Karpas-422 (cell line): ENCODE measurements at regions not wholly inside any gene's neighbourhood (a gene's known extent, or its start where the extent isn't known, plus 50 kb on each side); places are given as distances from the start of the nearest gene placed in this dataset.
A peak's percentile ranks its signal among the peaks of the same experiment; 100 is the strongest.

Source experiments
- DNase-seq: peaks from one replicate; pipeline ENCODE4 v3.0.0-alpha.2; 2015
- H2AFZ ChIP-seq: fragments of 200-600 bp; sonication (generic); 2 replicates; pipeline ENCODE4 v1.6.1; 2014; ENCODE audit warnings: antibody characterized with exemption, low read length, mixed read lengths
- H3K27ac ChIP-seq: fragments of 200-600 bp; sonication (generic); 2 replicates; pipeline ENCODE4 v1.5.1; 2014; ENCODE audit warnings: mild to moderate bottlenecking, low read length, moderate library complexity
- H3K27me3 ChIP-seq: fragments of 200-600 bp; sonication (generic); 2 replicates; pipeline ENCODE4 v1.6.1; 2014; ENCODE audit warnings: low read length, mixed read lengths
- H3K36me3 ChIP-seq: fragments of 200-600 bp; sonication (generic); 2 replicates; pipeline ENCODE4 v1.6.1; 2014; ENCODE audit warnings: low read length, mixed read lengths; ENCODE audit not compliant: insufficient read depth
- H3K4me1 ChIP-seq: fragments of 200-600 bp; sonication (generic); 2 replicates; pipeline ENCODE4 v1.6.1; 2014; ENCODE audit warnings: mild to moderate bottlenecking, low read length, mixed read lengths
- H3K4me2 ChIP-seq: fragments of 200-600 bp; sonication (generic); 2 replicates; pipeline ENCODE4 v1.6.1; 2014; ENCODE audit warnings: low read length, low read depth, mild to moderate bottlenecking; ENCODE audit not compliant: poor library complexity, severe bottlenecking
- H3K4me3 ChIP-seq: fragments of 200-600 bp; sonication (generic); 2 replicates; pipeline ENCODE4 v1.5.1; 2014; ENCODE audit warnings: mild to moderate bottlenecking, antibody characterized with exemption, low read length, mixed read lengths
- H3K79me2 ChIP-seq: fragments of 200-600 bp; sonication (generic); 2 replicates; pipeline ENCODE4 v1.6.1; 2014; ENCODE audit warnings: mild to moderate bottlenecking, low read length, mixed read lengths
- H3K9ac ChIP-seq: fragments of 200-600 bp; sonication (generic); 2 replicates; pipeline ENCODE4 v1.6.0; 2014; ENCODE audit warnings: low read length
- H3K9me2 ChIP-seq: fragments of 200-600 bp; sonication (generic), shearing (Covaris generic); replicated peaks from 2 replicates; pipeline ENCODE4 v1.6.0; 2014; ENCODE audit warnings: mild to moderate bottlenecking, low read length, moderate library complexity; ENCODE audit not compliant: insufficient read depth
- H3K9me3 ChIP-seq: fragments of 300-700, 200-600 bp; sonication (generic); 2 replicates; pipeline ENCODE4 v1.6.1; 2014; ENCODE audit warnings: low read length, mixed read lengths
- H4K20me1 ChIP-seq: fragments of 200-600 bp; sonication (generic); 2 replicates; pipeline ENCODE4 v1.6.1; 2014; ENCODE audit warnings: mild to moderate bottlenecking, antibody characterized with exemption, low read length, low read depth; ENCODE audit not compliant: insufficient read depth

GRCh38 chr12:89936631-89937030 is 228.0 kb upstream of the ATP2B1 start:
- DNase-seq = no peak

GRCh38 chr12:89935850-89936249 is 227.2 kb upstream of the ATP2B1 start:
- Histone ChIP-seq H3K36me3 (no peaks in the 10 kb centered on the region), H3K9me3 (no peaks in the 10 kb centered on the region), H3K27me3 (no peaks in the 10 kb centered on the region), H2AFZ (no peak overlapping the region), H3K27ac (no peak overlapping the region), H3K4me1 (peaks cover 5% of the 10 kb centered on the region; the same call in 1 of the 2 replicates), H3K9me2 (no peaks in the 10 kb centered on the region), H3K79me2 (no peaks in the 10 kb centered on the region), H3K4me2 (no peak overlapping the region), H3K4me3 (no peak overlapping the region), H4K20me1 (no peaks in the 10 kb centered on the region), H3K9ac (no peak overlapping the region)
- no peak for DNase-seq

More at GRCh38 chr12:89936631-89937030, 228.0 kb upstream of the ATP2B1 start:
- no peaks in the 10 kb centered on the region for H3K9me3 ChIP-seq
- no peaks in the 10 kb centered on the region for H3K79me2 ChIP-seq
- no peak overlapping the region for H3K4me2 ChIP-seq
- no peak overlapping the region for H3K27ac ChIP-seq
- no peaks in the 10 kb centered on the region for H3K9me2 ChIP-seq
- H3K4me1 ChIP-seq = peaks cover 5% of the 10 kb centered on the region; the same call in 1 of the 2 replicates
- no peak overlapping the region for H3K9ac ChIP-seq
- H3K27me3 ChIP-seq = no peaks in the 10 kb centered on the region
- no peak overlapping the region for H3K4me3 ChIP-seq
- H4K20me1 ChIP-seq = no peaks in the 10 kb centered on the region
- H2AFZ ChIP-seq = no peak overlapping the region
- H3K36me3 ChIP-seq = no peaks in the 10 kb centered on the region

GRCh38 chr12:89933911-89934310 is 225.3 kb upstream of the ATP2B1 start:
- H3K4me3 ChIP-seq = no peak overlapping the region
- no peaks in the 10 kb centered on the region for H3K9me3 ChIP-seq
- no peak for DNase-seq
- no peak overlapping the region for H3K9ac ChIP-seq
- H3K9me2 ChIP-seq = no peaks in the 10 kb centered on the region
- H3K27ac ChIP-seq = no peak overlapping the region
- no peak overlapping the region for H3K4me2 ChIP-seq
- no peaks in the 10 kb centered on the region for H3K27me3 ChIP-seq
- H3K79me2 ChIP-seq = no peaks in the 10 kb centered on the region
- no peaks in the 10 kb centered on the region for H3K36me3 ChIP-seq
- no peaks in the 10 kb centered on the region for H4K20me1 ChIP-seq
- no peak overlapping the region for H2AFZ ChIP-seq
- H3K4me1 ChIP-seq = peaks cover 5% of the 10 kb centered on the region; the same call in 1 of the 2 replicates

GRCh38 chr12:89932954-89933353 is 224.3 kb upstream of the ATP2B1 start:
- Histone ChIP-seq H3K4me3 (no peak overlapping the region), H3K36me3 (no peaks in the 10 kb centered on the region), H3K9ac (no peak overlapping the region), H3K27me3 (no peaks in the 10 kb centered on the region), H3K9me3 (no peaks in the 10 kb centered on the region), H3K9me2 (no peaks in the 10 kb centered on the region), H3K27ac (no peak overlapping the region), H3K79me2 (no peaks in the 10 kb centered on the region), H3K4me2 (no peak overlapping the region), H4K20me1 (no peaks in the 10 kb centered on the region), H2AFZ (no peak overlapping the region), H3K4me1 (peaks cover 12% of the 10 kb centered on the region)
- no peak for DNase-seq

- Histone ChIP-seq H3K27ac (no peak overlapping the region), H3K79me2 (no peaks in the 10 kb centered on the region), H3K4me2 (peak overlapping the region; percentile 61), H2AFZ (no peak overlapping the region; the same call in 1 of the 2 replicates), H3K36me3 (no peaks in the 10 kb centered on the region), H4K20me1 (no peaks in the 10 kb centered on the region), H3K9me2 (no peaks in the 10 kb centered on the region), H3K27me3 (no peaks in the 10 kb centered on the region), H3K9ac (no peak overlapping the region), H3K9me3 (no peaks in the 10 kb centered on the region), H3K4me1 (peaks cover 20% of the 10 kb centered on the region), H3K4me3 (no peak overlapping the region)
- no peak for DNase-seq
Observed at GRCh38 chr12:89928467-89928866, 219.8 kb upstream of the ATP2B1 start.

GRCh38 chr12:89927226-89927698 is 218.6 kb upstream of the ATP2B1 start:
- Histone ChIP-seq H3K36me3 (no peaks in the 10 kb centered on the region), H3K9me2 (no peaks in the 10 kb centered on the region), H3K27me3 (no peaks in the 10 kb centered on the region), H3K9me3 (no peaks in the 10 kb centered on the region), H3K4me3 (peak overlapping the region; percentile 50), H3K79me2 (no peaks in the 10 kb centered on the region), H3K27ac (peak overlapping the region; percentile 17; the same call in 1 of the 2 replicates), H3K9ac (no peak overlapping the region), H3K4me1 (peaks cover 20% of the 10 kb centered on the region), H3K4me2 (peak overlapping the region; percentile 61), H4K20me1 (no peaks in the 10 kb centered on the region), H2AFZ (no peak overlapping the region)
- peak; percentile 81 for DNase-seq

- Histone ChIP-seq H3K9me3 (no peaks in the 10 kb centered on the region), H3K9me2 (no peaks in the 10 kb centered on the region), H4K20me1 (no peaks in the 10 kb centered on the region), H3K27ac (no peak overlapping the region), H3K9ac (no peak overlapping the region), H3K4me3 (no peak overlapping the region), H2AFZ (no peak overlapping the region), H3K4me2 (no peak overlapping the region), H3K36me3 (no peaks in the 10 kb centered on the region), H3K79me2 (no peaks in the 10 kb centered on the region), H3K27me3 (no peaks in the 10 kb centered on the region), H3K4me1 (peaks cover 20% of the 10 kb centered on the region)
- DNase-seq = no peak
Observed at GRCh38 chr12:89924191-89924590, 215.6 kb upstream of the ATP2B1 start.

GRCh38 chr12:89923091-89923490 is 214.5 kb upstream of the ATP2B1 start:
- no peak overlapping the region for H3K9ac ChIP-seq
- no peaks in the 10 kb centered on the region for H3K9me3 ChIP-seq
- no peak overlapping the region for H3K27ac ChIP-seq
- H4K20me1 ChIP-seq = no peaks in the 10 kb centered on the region
- no peaks in the 10 kb centered on the region for H3K9me2 ChIP-seq
- no peak for DNase-seq
- no peaks in the 10 kb centered on the region for H3K36me3 ChIP-seq
- no peak overlapping the region for H3K4me3 ChIP-seq
- H3K27me3 ChIP-seq = no peaks in the 10 kb centered on the region
- H3K4me1 ChIP-seq = peaks cover 14% of the 10 kb centered on the region
- H3K79me2 ChIP-seq = no peaks in the 10 kb centered on the region
- H2AFZ ChIP-seq = no peak overlapping the region
- no peak overlapping the region for H3K4me2 ChIP-seq

GRCh38 chr12:89920866-89921265 is 212.2 kb upstream of the ATP2B1 start:
- Histone ChIP-seq H3K9ac (no peak overlapping the region), H3K79me2 (no peaks in the 10 kb centered on the region), H3K4me2 (no peak overlapping the region), H3K27ac (no peak overlapping the region), H2AFZ (no peak overlapping the region), H3K9me3 (no peaks in the 10 kb centered on the region), H3K36me3 (no peaks in the 10 kb centered on the region), H4K20me1 (no peaks in the 10 kb centered on the region), H3K4me1 (no peaks in the 10 kb centered on the region), H3K4me3 (no peak overlapping the region), H3K27me3 (no peaks in the 10 kb centered on the region), H3K9me2 (no peaks in the 10 kb centered on the region)
- no peak for DNase-seq
